Bronchial epithelial cell (primary cell): ENCODE measurements at regions not wholly inside any gene's neighbourhood (a gene's known extent, or its start where the extent isn't known, plus 50 kb on each side); places are given as distances from the start of the nearest gene placed in this dataset.

Experiments used
- DNase-seq: peaks from one replicate; pipeline ENCODE4 v3.0.0-alpha.2; 2010; ENCODE audit warnings: low read depth
- FAIRE-seq: peaks from 2 replicates; lab custom pipeline; 2011; peaks lifted over from hg19 to GRCh38; lab: Jason Lieb, UNC
- H3K27me3 ChIP-seq: 2 replicates; pipeline ENCODE4 v1.5.1; 2011; ENCODE audit warnings: low read length; ENCODE audit not compliant: control insufficient read depth, insufficient read depth
- H3K36me3 ChIP-seq: 2 replicates; pipeline ENCODE4 v1.5.1; 2011; ENCODE audit warnings: low read length; ENCODE audit not compliant: control insufficient read depth, insufficient read depth
- H3K4me3 ChIP-seq: 2 replicates; pipeline ENCODE4 v1.5.1; 2011; ENCODE audit warnings: mild to moderate bottlenecking, low read depth, low read length, control low read depth
- TF ChIP-seq, protein P1 (sequence below): IDR thresholded peaks from 2 replicates; pipeline ENCODE4 v1.5.1; 2011; ENCODE audit warnings: mild to moderate bottlenecking, moderate library complexity, low read length, control low read depth, inconsistent platforms; ENCODE audit not compliant: insufficient read depth, severe bottlenecking

DNA sequence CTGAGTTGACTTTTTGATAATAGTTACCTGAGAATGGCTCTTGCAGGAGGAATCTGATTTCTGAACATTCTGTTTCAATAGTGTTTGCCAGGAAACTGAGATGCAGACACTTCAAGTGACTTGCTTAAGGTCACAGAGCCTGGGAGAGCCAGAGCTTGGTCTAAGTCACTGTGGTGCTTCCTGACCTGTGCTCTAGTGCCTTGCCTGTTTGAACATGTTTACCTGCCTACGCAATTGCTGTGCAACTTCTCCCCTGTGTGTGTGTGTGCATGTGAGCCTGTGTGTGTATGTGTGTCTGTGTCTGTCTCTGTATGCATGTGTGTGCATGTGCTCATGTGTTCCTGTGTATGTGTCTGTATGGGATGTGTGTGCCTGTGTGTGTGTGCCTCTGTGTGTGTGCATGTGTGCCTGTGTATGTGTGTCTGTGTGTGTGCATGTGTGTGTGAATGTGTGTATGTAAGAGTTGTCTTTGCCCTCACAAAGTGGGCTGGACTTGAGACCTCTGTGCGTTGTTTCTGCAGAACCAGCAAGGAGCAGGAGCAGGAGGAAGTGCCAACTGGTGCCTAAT lies 185.8 kb downstream of the GADD45G start:
- FAIRE-seq, result peak; percentile 97

DNA sequence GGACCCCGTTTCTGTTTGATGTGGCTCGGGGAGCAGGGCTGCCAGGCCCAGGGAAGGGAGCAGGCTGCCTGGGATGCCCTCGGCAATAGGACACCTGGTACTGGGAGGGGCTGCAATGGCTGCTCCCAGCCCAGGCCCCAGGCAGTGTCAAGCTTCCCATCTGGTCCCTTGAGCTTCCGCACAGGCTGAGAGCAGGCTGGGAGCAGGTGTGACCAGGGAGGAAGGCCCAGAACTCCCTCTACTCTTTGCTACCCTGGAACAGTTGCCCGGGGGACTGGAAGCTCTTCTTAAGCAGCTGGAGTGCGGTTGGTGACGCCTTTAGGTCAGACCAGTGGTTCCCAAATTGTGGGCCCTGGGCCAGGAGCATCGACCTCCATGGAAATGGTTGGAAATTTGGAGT lies 186.9 kb downstream of the GADD45G start:
- H3K27me3 ChIP-seq, result no peaks in the 10 kb centered on the region
- DNase-seq (no peak), FAIRE-seq (peak; percentile 23)
- TF ChIP-seq, protein P1, sequence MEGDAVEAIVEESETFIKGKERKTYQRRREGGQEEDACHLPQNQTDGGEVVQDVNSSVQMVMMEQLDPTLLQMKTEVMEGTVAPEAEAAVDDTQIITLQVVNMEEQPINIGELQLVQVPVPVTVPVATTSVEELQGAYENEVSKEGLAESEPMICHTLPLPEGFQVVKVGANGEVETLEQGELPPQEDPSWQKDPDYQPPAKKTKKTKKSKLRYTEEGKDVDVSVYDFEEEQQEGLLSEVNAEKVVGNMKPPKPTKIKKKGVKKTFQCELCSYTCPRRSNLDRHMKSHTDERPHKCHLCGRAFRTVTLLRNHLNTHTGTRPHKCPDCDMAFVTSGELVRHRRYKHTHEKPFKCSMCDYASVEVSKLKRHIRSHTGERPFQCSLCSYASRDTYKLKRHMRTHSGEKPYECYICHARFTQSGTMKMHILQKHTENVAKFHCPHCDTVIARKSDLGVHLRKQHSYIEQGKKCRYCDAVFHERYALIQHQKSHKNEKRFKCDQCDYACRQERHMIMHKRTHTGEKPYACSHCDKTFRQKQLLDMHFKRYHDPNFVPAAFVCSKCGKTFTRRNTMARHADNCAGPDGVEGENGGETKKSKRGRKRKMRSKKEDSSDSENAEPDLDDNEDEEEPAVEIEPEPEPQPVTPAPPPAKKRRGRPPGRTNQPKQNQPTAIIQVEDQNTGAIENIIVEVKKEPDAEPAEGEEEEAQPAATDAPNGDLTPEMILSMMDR, result no peak
- no peaks in the 10 kb centered on the region for H3K36me3 ChIP-seq
- no peak overlapping the region for H3K4me3 ChIP-seq

More for the DNA sequence above, 185.8 kb downstream of the GADD45G start:
- TF ChIP-seq, protein P1, result no peak
- Histone ChIP-seq H3K36me3 (no peaks in the 10 kb centered on the region), H3K27me3 (no peaks in the 10 kb centered on the region), H3K4me3 (no peak overlapping the region)
- peak; percentile 72 for DNase-seq

DNA sequence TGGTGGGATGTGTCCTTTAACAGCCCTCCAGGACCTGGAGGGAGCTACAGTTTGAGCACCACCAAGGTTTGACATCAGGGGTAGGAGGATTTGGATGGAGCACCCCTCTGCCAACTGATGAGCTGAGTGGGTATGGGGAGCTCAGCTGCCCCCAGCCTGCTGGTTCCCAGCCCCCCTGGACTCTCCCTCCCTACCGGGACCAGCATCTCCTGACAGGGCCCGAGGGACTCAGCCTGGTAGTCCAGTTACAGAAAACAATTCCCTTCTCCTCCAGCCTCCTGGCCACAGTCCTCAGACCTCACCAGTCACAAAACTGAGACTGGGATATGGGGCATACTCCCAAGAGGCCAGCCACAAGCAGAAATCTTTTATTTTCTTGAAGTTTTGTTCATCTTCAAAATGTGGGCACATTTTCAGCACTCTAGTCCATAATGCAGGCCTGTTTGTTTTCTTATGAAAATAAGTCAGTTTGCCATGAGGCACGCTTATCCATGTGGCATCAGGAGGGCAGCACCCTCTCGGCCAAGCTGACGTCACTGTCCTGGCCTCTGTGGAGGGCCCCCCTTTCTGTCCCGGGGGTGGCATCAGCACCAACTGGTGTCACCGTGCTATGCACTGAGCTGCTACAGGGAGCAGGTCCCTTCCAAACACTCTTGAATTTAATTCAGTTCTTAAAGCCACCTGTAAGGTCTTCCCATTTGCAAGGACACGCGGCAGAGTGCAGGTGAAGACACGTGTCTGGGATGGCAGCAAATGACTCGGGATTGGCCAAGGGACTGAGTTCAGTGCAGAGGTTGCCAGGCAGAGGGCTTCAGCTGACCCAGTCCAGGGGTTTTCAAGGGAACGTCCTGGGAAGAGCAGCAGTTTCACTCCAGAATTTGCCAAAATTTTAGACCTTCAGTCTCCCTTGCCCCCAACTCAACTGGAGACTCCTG lies 187.6 kb downstream of the GADD45G start:
- Histone ChIP-seq H3K36me3 (no peaks in the 10 kb centered on the region), H3K27me3 (no peaks in the 10 kb centered on the region), H3K4me3 (no peak overlapping the region)
- DNase-seq (no peak), FAIRE-seq (peak; percentile 82)
- TF ChIP-seq, protein P1, result no peak

DNA sequence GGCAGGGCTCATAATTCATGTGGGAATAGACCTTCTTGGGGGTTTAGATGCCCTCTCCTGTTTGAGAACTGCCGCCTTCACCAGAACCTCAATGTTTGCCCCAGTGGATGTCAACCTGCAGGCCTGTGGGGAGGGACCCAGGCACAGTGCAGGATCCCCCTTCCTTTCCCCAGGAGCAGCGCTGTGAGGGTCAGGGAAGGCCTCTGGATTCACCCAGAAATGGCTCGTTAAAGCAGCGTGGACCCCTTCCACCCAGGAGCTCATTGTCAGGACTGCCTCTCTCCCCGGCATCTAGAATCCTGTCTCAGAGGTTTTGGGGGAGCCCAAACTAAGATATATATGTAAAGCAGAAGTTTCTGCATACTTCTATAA lies 188.3 kb downstream of the GADD45G start:
- no peaks in the 10 kb centered on the region for H3K27me3 ChIP-seq
- H3K36me3 ChIP-seq, result no peaks in the 10 kb centered on the region
- TF ChIP-seq, protein P1, result no peak
- no peak for DNase-seq
- no peak overlapping the region for H3K4me3 ChIP-seq
- no peak for FAIRE-seq

DNA sequence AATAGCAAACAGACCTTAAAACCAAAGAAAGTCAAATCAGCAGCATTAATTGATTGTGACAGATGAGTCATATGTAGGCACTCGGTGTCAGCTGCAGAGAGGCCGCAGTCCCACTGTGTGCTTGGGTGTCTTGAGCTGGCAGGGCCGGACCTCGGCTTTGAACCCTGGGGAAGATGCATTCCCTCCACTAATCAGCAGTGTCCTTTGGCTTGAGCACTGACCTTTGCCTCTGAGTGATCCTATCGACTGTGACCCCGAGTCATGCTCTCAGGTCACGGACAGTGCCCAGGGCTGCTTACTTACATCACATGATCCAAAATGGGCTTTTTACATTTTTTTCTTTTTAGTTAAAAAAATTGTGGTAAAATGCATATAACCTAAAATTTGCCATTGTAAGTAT lies 188.7 kb downstream of the GADD45G start:
- DNase-seq (no peak), FAIRE-seq (no peak)
- no peaks in the 10 kb centered on the region for H3K36me3 ChIP-seq
- no peaks in the 10 kb centered on the region for H3K27me3 ChIP-seq
- no peak overlapping the region for H3K4me3 ChIP-seq
- TF ChIP-seq, protein P1, result no peak
